Hematopoietic multipotent progenitor cell (in vitro differentiated cells): ENCODE measurements at regions not wholly inside any gene's neighbourhood (a gene's known extent, or its start where the extent isn't known, plus 50 kb on each side); places are given as distances from the start of the nearest gene placed in this dataset.

Experiments used
- DNase-seq, 3 donors: peaks; one replicate each; pipeline ENCODE4 v3.0.0-alpha.2; 2011 to 2015; ENCODE audit warnings: low read depth in 2 of 3, low spot score in 2 of 3

GRCh38 chr17:72360386-72360940 lies 239.6 kb downstream of the SOX9 start:
- no peak for DNase-seq

- no peak for DNase-seq
These were observed 241.1 kb downstream of the SOX9 start for GRCh38 chr17:72361892-72362291.

- no peak for DNase-seq
These were observed 241.7 kb downstream of the SOX9 start for GRCh38 chr17:72362376-72363088.

GRCh38 chr17:72363089-72363610 lies 242.3 kb downstream of the SOX9 start:
- DNase-seq, result no peak

GRCh38 chr17:72365857-72366414 lies 245.1 kb downstream of the SOX9 start:
- no peak for DNase-seq

GRCh38 chr17:72366626-72367025 lies 245.8 kb downstream of the SOX9 start:
- DNase-seq, result no peak

GRCh38 chr17:72368191-72368590 lies 247.4 kb downstream of the SOX9 start:
- no peak for DNase-seq

GRCh38 chr17:72369366-72369765 lies 248.5 kb downstream of the SOX9 start:
- DNase-seq, result no peak

GRCh38 chr17:72370819-72371218 lies 250.0 kb downstream of the SOX9 start:
- no peak for DNase-seq

- DNase-seq, result no peak
These were observed 251.4 kb downstream of the SOX9 start for GRCh38 chr17:72372185-72372584.

- DNase-seq, result no peak
These were observed 253.3 kb downstream of the SOX9 start for GRCh38 chr17:72373910-72374741.

- DNase-seq, result no peak
These were observed 255.9 kb downstream of the SOX9 start for GRCh38 chr17:72376526-72377345.

- DNase-seq, result no peak
These were observed 257.9 kb downstream of the SOX9 start for GRCh38 chr17:72378414-72379390.

- no peak for DNase-seq
These were observed 258.7 kb downstream of the SOX9 start for GRCh38 chr17:72379516-72379915.

- DNase-seq, result no peak
These were observed 259.3 kb downstream of the SOX9 start for GRCh38 chr17:72380120-72380519.

- DNase-seq, result no peak
These were observed 259.9 kb downstream of the SOX9 start for GRCh38 chr17:72380737-72381136.

- no peak for DNase-seq
These were observed 261.0 kb downstream of the SOX9 start for GRCh38 chr17:72381597-72382397.

- no peak for DNase-seq
These were observed 262.3 kb downstream of the SOX9 start for GRCh38 chr17:72382971-72383722.
